VCaP (cell line): ENCODE measurements at regions not wholly inside any gene's neighbourhood (a gene's known extent, or its start where the extent isn't known, plus 50 kb on each side); places are given as distances from the start of the nearest gene placed in this dataset.
"Not testable (repeated sequence)": the region's sequence is repeated elsewhere in the genome, so short reads cannot be mapped to it uniquely, and the experiment has no call there.

Experiments
- H3K27ac ChIP-seq: fragments of 450-650 bp; 2 replicates; pipeline ENCODE4 v1.5.1; 2017
- TF ChIP-seq, protein P1 (sequence below): fragments of 450-650 bp; conservative IDR thresholded peaks from 2 replicates; pipeline ENCODE4 v1.5.1; 2017; ENCODE audit warnings: mild to moderate bottlenecking, moderate library complexity

GRCh38 chr2:111455016-111456015 lies 334.6 kb downstream of the BCL2L11 start:
- H3K27ac ChIP-seq, result not testable (repeated sequence)

DNA sequence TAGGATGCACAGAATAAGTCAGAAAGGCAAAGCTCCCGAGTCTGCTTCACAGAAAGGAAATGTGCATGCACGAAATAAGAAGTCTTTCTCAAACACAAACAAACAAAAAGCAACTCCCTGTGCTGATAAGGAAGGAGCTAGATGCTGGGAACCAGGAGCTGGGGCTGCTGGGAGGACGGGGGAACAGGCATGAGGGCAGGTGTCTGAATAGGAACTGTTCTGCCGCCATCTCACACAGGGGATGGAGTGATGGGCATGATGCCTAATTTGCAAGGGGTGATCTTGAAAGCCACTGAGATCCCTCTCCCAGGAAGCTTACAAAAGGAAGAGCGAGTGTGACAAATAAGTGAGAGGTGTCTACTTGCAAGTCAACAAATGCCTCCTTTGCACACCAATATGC lies 336.5 kb downstream of the BCL2L11 start:
- not testable (repeated sequence) for H3K27ac ChIP-seq

DNA sequence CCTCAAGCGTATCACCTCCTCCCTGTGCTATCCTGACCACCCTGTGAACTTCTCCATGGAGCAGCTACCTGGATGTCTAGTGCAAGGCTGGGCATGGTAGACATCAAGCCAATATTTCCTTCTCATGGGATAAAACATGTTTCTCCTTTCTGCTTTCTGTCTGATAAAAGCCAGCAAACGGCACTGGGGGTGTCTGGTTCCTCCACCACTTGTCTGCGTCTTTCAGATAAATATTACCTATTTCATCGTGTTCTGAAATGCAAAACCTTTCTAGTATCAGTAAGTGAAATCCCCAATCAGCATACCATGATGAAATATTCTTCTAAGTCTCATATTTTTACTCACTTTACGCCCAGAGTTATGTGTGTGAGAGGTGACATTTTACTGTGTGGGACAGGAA lies 340.2 kb downstream of the BCL2L11 start:
- not testable (repeated sequence) for H3K27ac ChIP-seq

DNA sequence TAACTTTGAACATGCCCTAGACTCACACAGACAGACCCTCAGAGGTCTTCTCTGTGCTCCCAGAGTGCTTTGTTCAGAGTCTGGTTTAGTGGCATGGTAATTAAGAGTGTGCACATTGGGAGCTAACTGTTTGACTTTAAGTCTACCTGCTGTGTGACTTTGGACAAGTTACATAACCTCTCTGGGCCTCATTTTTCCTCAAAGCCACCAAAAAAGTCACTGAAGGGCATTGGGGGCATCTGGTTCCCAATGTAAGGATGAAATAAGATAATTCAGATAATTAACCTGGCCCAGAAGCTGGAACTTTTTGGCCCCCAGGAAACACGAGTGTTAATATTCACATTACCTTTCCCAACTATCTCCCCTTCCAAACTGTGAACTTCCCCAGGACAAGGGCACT lies 341.1 kb downstream of the BCL2L11 start:
- not testable (repeated sequence) for H3K27ac ChIP-seq

DNA sequence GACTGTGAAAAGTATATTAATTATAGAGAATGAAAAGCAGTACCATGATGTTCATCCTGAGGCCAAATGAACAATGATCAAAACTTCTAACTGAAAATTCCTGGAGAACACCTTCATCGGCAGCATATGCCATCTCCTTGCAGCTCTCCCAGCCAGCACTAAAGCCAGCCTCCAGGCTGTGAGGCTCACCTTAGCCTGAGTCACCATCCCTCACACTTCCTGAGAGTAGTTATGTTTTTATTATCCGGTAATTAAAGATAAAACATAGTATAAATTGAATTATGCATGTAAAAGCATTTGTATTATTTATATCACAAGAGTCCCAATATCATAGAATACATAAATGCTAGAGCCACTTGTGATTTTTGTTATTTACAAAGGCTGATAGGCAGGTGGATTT lies 341.9 kb downstream of the BCL2L11 start:
- not testable (repeated sequence) for H3K27ac ChIP-seq

DNA sequence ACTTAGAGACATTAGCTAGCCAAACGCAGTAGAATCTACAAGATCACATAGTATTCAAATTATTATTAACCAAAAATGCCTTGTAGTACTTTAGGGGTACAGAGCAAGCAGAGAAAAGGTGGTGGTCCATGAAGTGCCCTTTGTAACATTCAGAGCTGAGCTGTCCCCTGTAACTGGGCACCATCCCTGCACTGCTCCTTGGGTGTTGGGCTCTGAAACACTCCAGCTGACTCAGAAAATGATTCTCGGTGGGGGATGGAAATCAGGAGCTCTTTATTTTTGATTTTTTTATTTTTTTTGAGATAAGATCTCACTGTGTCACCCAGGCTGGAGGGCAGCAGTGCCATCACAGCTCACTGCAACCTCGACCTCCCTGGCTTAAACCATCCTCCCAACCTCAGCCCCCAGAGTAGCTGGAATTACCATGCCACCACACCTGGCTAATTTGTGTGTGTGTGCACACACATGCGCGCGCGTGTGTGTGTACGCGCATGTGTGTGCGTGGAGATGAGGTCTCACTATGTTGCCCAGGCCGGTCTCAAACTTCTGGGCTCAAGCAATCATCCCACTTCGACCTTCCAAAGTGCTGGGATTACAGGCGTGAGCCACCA lies 342.6 kb downstream of the BCL2L11 start:
- not testable (repeated sequence) for H3K27ac ChIP-seq

DNA sequence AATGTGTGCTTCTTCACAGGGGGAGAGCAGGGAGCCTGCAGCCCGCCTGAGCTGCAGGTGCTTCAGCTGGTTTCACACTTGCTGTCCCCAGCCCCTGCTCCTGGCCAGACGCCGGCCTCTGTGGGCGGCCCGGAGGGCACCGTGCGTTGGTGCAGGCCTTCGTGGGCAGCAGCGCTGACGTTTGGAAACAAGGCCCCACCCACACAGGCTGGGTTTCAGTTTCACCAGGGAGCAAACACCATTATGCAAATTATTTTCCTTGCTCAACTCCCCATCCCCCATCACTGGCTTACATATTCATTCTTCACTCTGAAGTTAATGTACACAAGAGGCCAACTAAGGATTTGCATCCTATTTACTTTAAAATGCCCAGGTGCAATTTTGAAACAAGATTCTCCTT lies 343.2 kb downstream of the BCL2L11 start:
- not testable (repeated sequence) for H3K27ac ChIP-seq

DNA sequence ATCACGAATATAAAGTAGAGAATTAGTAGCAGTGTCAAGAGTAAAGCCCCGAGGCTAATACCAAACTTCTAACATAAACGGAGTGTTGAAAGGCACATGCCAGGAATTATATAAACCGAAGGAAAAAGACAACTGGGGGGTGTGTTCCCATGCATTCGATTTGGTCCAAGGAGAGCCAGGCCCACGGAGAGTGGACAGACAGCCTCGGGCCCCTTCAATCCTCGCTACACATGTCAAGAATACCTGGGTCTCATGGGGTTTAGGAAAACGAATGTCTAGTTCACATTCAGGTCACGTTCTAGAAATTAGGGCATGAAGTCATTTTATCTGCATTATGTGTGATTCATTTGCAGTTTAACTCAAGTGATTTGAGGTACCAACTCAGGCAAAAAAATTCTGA lies 343.7 kb downstream of the BCL2L11 start:
- not testable (repeated sequence) for H3K27ac ChIP-seq

DNA sequence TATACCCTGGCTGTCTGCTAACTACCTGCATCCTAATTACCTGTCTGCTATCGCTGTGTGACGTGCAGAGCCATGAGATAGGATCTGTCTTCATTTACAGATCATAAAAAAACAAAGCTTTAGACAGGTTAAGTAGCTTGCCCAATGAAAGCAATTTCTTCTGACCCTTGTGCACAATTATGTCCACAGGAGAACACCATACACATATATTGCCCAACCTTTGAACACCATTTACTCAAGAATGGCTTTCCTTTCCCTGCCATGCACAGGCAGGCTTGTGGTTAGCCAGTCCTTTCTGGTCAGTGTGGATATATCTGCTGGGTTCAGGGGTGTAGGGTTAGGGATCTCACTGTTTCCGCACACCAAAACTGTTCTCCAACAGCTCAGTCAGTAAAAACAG lies 344.8 kb downstream of the BCL2L11 start:
- H3K27ac ChIP-seq, result not testable (repeated sequence)

- not testable (repeated sequence) for H3K27ac ChIP-seq
These were observed 346.0 kb downstream of the BCL2L11 start for GRCh38 chr2:111466744-111467143.

DNA sequence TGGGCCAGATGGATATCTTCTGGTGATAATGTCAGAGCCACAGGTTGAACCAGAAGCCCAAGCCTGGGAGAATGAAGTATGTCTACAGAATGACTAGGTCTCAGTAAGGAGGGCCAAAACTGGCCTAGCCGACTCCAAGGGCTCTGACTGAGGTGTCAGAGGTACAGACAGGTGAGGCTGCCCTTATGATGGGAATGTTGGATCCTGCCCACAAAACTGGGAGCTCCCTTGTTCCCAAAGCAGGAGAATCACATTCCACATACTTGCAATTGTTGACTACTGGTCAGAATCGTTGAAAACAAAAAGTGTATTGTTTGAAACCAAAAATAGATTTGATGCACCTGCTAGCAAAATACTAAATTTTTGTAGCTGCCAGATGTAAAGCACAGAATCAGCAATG lies 350.2 kb downstream of the BCL2L11 start:
- not testable (repeated sequence) for H3K27ac ChIP-seq

GRCh38 chr2:111471791-111472530 lies 351.2 kb downstream of the BCL2L11 start:
- H3K27ac ChIP-seq, result not testable (repeated sequence)

DNA sequence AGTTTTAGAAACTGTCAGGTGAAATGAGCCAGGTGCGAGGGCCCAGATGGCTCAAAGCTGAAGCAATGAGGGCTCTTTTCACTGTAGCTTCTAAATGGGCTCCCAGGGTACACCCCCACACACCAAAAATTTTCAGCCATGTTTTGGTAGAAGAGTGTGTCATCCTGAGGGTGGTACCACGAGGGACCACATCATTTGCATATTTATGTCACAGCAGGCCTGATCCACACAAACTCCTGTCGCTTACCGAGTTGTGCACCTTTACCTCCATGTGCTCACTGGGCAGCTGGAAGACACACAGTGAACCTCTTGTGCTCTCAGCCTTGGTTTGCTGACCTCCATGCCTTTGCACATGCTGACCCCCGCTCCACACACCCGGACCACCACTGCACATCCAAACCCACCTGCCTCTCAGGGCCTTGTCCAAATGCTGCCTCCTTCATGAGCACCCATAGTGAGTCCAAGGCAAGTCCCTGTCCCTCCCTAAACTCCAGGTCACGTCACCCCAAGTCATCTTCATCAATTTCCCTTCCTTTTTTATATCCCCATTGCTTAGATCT lies 352.2 kb downstream of the BCL2L11 start:
- H3K27ac ChIP-seq, result not testable (repeated sequence)

- TF ChIP-seq, protein P1, sequence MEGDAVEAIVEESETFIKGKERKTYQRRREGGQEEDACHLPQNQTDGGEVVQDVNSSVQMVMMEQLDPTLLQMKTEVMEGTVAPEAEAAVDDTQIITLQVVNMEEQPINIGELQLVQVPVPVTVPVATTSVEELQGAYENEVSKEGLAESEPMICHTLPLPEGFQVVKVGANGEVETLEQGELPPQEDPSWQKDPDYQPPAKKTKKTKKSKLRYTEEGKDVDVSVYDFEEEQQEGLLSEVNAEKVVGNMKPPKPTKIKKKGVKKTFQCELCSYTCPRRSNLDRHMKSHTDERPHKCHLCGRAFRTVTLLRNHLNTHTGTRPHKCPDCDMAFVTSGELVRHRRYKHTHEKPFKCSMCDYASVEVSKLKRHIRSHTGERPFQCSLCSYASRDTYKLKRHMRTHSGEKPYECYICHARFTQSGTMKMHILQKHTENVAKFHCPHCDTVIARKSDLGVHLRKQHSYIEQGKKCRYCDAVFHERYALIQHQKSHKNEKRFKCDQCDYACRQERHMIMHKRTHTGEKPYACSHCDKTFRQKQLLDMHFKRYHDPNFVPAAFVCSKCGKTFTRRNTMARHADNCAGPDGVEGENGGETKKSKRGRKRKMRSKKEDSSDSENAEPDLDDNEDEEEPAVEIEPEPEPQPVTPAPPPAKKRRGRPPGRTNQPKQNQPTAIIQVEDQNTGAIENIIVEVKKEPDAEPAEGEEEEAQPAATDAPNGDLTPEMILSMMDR, result peak; percentile 37; the same call in 1 of the 2 replicates
- not testable (repeated sequence) for H3K27ac ChIP-seq
These were observed 352.8 kb downstream of the BCL2L11 start for GRCh38 chr2:111473522-111473921.

- not testable (repeated sequence) for H3K27ac ChIP-seq
These were observed 353.5 kb downstream of the BCL2L11 start for GRCh38 chr2:111474198-111474705.

- H3K27ac ChIP-seq, result not testable (repeated sequence)
These were observed 357.6 kb downstream of the BCL2L11 start for GRCh38 chr2:111478335-111478734.

GRCh38 chr2:111478871-111479318 lies 358.2 kb downstream of the BCL2L11 start:
- H3K27ac ChIP-seq, result not testable (repeated sequence)

DNA sequence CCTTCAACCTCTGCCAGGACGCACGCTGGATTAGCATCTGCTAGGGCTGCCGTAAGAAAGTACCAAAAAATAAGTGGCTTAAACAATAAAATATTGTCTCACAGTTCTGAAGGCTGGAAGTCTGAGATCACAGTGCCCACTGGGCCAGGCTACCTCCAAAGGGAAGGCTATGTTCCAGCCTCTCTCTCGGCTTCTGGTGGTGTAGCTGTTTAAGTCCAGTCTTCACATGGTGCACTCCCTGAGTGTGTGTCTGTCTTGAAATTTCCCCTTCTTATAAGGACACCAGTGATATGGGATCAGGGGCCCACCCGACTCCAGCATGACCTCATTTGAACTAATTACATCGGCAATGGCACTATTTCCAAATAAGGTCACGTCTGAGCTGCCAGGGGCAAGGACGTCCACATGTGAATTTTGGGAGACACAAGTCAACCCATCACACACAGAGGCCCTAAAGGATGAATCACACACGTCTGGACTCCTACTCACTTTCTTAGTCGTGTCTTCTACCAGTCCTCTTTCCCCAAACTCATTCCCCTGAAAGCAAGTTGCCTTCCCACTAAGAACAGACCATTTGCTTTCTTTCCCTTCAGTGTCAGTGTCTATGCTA lies 359.4 kb downstream of the BCL2L11 start:
- H3K27ac ChIP-seq, result not testable (repeated sequence)

DNA sequence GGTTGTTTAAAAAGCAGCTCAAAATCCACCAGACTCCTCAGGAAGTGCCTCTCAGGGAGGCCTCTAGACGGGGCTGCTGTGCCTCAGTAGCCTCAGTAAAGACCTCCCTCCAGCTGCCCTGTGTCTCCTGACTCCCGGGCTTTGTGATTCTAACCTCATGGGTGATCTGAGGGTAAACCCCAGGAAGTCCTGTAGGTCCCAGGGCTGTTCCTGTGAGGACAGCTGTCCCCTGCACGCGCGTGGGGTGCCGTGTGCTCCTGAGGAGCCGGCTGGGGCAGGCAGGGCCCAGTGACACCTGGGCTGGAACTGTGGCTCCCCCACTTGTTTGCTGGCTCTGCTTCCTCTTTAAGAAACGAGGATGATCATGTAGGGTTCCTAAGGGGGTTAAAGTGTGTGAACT lies 359.9 kb downstream of the BCL2L11 start:
- not testable (repeated sequence) for H3K27ac ChIP-seq

DNA sequence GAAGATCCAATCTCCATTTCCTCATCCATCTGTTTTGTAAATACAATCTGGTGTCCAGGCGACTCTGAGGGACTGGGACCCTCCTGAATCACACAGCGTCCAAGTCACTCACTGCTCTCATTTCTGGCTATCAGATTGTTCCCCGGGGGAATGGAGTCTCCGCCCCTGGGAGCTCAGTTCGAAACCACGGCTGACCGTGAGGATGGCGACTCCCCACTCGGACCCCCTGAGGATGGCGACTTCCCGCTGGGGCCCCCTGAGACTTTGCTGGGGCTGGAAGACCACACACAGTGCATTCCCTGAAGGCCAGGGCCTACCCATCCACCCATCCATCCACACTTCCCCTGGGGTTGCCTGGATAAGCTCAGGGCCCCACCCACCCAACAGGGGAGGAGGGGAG lies 360.5 kb downstream of the BCL2L11 start:
- not testable (repeated sequence) for H3K27ac ChIP-seq
